GM12875 (cell line): ENCODE measurements at regions not wholly inside any gene's neighbourhood (a gene's known extent, or its start where the extent isn't known, plus 50 kb on each side); places are given as distances from the start of the nearest gene placed in this dataset.

ENCODE experiments used
- H3K4me3 ChIP-seq: one replicate; pipeline ENCODE4 v1.5.1; 2011; ENCODE audit warnings: low read depth, low read length, control low read depth
- TF ChIP-seq, protein P1 (sequence below): IDR thresholded peaks from 2 replicates; pipeline ENCODE4 v1.5.1; 2011; ENCODE audit warnings: low read depth, mild to moderate bottlenecking, control low read depth, inconsistent platforms, low read length, moderate library complexity, borderline replicate concordance; ENCODE audit not compliant: insufficient read depth

DNA sequence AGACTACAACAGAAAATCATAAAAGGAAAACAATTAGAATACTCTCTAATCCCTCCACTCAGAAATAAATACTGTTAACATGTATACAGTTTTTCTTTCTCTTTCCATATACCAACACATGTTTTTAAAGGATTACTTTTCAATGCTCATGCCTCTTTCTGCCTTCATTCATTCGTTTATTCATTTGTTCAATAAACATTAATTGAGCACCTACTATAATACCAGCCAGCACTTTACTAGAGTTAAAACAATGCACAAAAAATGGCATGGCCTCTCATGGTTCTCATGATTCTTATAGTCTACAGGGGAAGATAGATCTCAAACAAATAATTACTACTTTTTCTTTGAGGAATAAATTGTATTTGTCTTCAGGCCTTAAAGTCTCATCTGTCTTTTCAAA, 70.3 kb upstream of the RIPOR2 start:
- TF ChIP-seq, protein P1, sequence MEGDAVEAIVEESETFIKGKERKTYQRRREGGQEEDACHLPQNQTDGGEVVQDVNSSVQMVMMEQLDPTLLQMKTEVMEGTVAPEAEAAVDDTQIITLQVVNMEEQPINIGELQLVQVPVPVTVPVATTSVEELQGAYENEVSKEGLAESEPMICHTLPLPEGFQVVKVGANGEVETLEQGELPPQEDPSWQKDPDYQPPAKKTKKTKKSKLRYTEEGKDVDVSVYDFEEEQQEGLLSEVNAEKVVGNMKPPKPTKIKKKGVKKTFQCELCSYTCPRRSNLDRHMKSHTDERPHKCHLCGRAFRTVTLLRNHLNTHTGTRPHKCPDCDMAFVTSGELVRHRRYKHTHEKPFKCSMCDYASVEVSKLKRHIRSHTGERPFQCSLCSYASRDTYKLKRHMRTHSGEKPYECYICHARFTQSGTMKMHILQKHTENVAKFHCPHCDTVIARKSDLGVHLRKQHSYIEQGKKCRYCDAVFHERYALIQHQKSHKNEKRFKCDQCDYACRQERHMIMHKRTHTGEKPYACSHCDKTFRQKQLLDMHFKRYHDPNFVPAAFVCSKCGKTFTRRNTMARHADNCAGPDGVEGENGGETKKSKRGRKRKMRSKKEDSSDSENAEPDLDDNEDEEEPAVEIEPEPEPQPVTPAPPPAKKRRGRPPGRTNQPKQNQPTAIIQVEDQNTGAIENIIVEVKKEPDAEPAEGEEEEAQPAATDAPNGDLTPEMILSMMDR = no peak
- no peak overlapping the region for H3K4me3 ChIP-seq

- no peak overlapping the region for H3K4me3 ChIP-seq
- TF ChIP-seq, protein P1 = no peak
These were observed 70.8 kb upstream of the RIPOR2 start for GRCh38 chr6:25006565-25007001.

GRCh38 chr6:25007269-25007699, 71.5 kb upstream of the RIPOR2 start:
- TF ChIP-seq, protein P1 = no peak

GRCh38 chr6:25008707-25009392, 73.1 kb upstream of the RIPOR2 start:
- TF ChIP-seq, protein P1 = no peak
- H3K4me3 ChIP-seq = no peak overlapping the region

More at GRCh38 chr6:25007269-25007699, 71.5 kb upstream of the RIPOR2 start:
- no peak overlapping the region for H3K4me3 ChIP-seq

GRCh38 chr6:25009393-25009710, 73.6 kb upstream of the RIPOR2 start:
- H3K4me3 ChIP-seq = no peak overlapping the region
- TF ChIP-seq, protein P1 = no peak

- H3K4me3 ChIP-seq = no peak overlapping the region
- TF ChIP-seq, protein P1 = no peak
These were observed 74.4 kb upstream of the RIPOR2 start for GRCh38 chr6:25010176-25010575.

DNA sequence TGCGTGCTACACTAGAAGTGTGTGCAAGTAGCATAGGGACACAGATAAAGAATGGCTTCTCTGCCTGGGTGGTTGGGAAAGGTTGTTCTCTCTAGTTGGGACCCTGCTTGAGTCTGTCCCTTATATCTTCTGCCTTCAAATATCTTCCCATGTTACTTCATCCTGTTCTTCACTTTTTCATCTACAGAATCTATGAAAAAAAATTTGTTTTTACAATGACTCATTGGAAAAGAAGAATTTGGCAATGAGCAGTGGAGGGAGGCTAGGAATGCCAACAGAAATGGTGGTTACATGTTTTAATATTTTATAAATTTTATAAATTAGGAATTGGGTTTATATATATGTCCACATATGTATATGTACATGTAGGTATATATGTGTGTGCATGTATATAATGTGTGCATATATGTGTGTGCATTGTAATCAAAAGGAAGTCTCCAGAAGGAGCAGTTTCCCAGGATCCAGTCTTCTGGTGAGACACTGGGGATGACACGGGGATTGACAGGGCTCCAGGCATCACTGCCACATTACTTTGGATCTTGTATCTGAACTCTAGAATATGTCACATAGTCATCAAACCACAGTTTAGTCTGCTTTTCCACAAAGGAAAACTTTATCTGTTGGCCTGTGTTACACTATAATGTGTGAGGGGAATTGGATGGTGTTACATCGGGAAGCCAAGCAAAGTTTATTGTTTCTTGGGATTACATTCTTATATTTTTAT, 75.3 kb upstream of the RIPOR2 start:
- TF ChIP-seq, protein P1 = no peak
- H3K4me3 ChIP-seq = no peak overlapping the region
